IPS-18a (cell line): ENCODE measurements at regions not wholly inside any gene's neighbourhood (a gene's known extent, or its start where the extent isn't known, plus 50 kb on each side); places are given as distances from the start of the nearest gene placed in this dataset.
"Not testable (repeated sequence)": the region's sequence is repeated elsewhere in the genome, so short reads cannot be mapped to it uniquely, and the experiment has no call there.

Experiments
- H3K27ac ChIP-seq: one replicate; pipeline ENCODE4 v1.5.1; 2013; ENCODE audit warnings: low read length
- H3K27me3 ChIP-seq: one replicate; pipeline ENCODE4 v1.6.1; 2013; ENCODE audit warnings: mild to moderate bottlenecking, low read length; ENCODE audit not compliant: control insufficient read depth, insufficient read depth
- H3K36me3 ChIP-seq: one replicate; pipeline ENCODE4 v1.6.1; 2013; ENCODE audit warnings: low read depth, low read length; ENCODE audit not compliant: control insufficient read depth
- H3K4me1 ChIP-seq: one replicate; pipeline ENCODE4 v1.6.1; 2013; ENCODE audit warnings: low read depth, low read length; ENCODE audit not compliant: control insufficient read depth
- H3K4me3 ChIP-seq: one replicate; pipeline ENCODE4 v1.5.1; 2013; ENCODE audit warnings: low read length
- H3K9ac ChIP-seq: one replicate; pipeline ENCODE4 v1.6.1; 2013; ENCODE audit warnings: mild to moderate bottlenecking, low read length, moderate library complexity
- H3K9me3 ChIP-seq: one replicate; pipeline ENCODE4 v1.6.1; 2013; ENCODE audit warnings: low read depth, low read length; ENCODE audit not compliant: control insufficient read depth

DNA sequence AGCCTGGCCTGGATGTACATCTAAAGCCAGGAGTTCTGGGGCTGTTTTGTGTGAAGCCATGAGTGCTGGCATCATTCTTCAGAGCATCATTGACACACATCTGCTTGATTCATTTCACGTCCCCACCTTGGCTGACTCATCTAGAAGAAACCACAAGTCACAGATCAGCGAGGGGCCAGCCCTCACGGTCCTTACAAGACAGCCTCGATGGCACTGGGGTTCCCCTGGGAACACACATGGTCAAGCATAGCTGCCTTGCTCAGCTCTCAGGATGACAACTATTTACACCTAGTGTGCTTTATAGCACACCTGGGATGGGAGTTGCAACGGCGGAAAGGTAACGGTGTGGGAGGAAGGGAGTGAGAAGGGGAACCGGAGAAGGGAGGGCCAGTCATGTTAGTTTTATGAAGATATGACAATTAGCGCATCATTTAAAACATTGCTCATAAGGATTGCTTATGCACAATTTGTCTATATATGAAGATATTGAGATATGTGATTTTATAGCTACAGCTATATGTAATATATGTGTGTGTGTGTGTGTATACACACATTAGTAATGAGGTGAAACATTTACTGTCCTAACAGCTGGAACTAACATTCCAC lies 227.1 kb downstream of the RPLP1 start:
- no peaks in the 10 kb centered on the region for H3K4me1 ChIP-seq

GRCh38 chr15:69684823-69685222 lies 232.2 kb downstream of the RPLP1 start:
- H3K36me3 ChIP-seq, H3K4me1 ChIP-seq, H3K27me3 ChIP-seq, H3K9ac ChIP-seq, H3K27ac ChIP-seq, H3K9me3 ChIP-seq, H3K4me3 ChIP-seq: not testable (repeated sequence)

More for the DNA sequence above, 227.1 kb downstream of the RPLP1 start:
- Histone ChIP-seq H3K27ac (no peak overlapping the region), H3K27me3 (no peaks in the 10 kb centered on the region), H3K4me3 (no peak overlapping the region), H3K9ac (no peak overlapping the region), H3K36me3 (no peaks in the 10 kb centered on the region), H3K9me3 (no peaks in the 10 kb centered on the region)

DNA sequence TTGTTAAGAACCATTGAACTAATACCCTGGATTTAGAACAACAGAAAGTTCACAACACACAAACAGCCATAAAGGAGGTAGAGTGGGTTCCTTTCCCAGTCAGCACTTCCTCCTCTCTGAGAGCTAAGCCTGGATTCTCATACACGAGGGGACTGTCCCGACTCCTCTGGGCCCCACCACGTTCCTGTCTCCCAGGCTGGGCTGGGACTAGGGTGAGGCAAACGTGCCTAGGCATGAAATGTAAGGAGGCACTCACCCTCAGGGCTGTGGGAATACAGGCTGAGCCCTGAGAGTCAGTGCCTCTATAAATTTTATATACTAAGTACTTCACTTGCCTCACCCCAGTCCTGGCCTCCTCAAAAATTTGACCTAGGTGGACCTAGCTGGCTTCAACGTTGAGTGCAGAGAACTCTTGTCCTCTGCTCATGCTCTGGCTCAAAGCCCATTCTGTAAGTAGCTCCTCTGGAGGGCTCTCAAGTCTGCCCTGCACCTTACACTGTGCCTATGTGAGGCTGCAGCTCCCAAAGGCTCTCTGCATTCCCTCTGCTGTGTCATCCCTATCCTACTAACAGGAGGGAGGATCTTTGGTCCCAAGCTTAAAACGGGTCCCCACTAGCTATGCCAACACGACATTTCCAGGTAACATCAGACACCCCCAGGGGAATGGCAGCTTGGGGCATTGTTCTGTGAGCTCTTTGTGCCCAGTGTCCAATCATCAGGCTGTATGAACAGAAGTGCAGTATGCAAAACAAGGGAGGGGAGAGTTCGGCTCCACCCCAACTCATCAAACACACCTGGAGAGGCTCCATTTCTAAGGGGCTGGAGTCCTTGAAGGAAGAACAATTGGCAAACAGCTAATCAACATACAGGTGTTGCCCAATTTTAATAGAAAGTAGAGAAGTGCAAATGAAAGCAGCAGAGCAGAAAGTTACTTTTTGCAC lies 233.2 kb downstream of the RPLP1 start:
- H3K36me3 ChIP-seq: no peaks in the 10 kb centered on the region
- no peak overlapping the region for H3K27ac ChIP-seq
- H3K4me1 ChIP-seq: no peaks in the 10 kb centered on the region
- no peak overlapping the region for H3K9ac ChIP-seq
- H3K9me3 ChIP-seq: no peaks in the 10 kb centered on the region
- no peak overlapping the region for H3K4me3 ChIP-seq
- H3K27me3 ChIP-seq: no peaks in the 10 kb centered on the region

DNA sequence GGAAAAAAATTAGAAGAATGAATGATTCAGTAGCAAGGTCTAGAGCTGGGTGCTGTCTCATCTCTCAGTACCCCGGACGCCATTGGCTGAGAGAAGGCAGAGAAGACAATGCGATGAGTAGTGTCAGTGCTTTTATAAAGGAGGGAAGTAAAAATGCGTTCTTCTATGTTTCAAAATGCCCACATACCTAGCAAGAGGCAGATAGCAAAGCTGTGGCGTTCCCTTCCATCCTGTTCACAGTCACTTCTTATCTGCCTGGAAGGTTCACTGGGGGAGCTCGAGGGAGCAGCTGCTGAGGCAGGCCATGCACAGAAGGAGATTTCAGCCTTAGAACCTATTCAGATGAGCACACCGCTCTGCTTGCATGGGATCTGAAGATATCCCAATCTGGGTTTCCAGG lies 234.0 kb downstream of the RPLP1 start:
- Histone ChIP-seq H3K9me3 (no peaks in the 10 kb centered on the region), H3K4me3 (no peak overlapping the region), H3K4me1 (no peaks in the 10 kb centered on the region), H3K36me3 (no peaks in the 10 kb centered on the region), H3K27ac (no peak overlapping the region), H3K9ac (no peak overlapping the region), H3K27me3 (no peaks in the 10 kb centered on the region)

- H3K9me3 ChIP-seq: no peaks in the 10 kb centered on the region
- no peak overlapping the region for H3K9ac ChIP-seq
- H3K27me3 ChIP-seq: no peaks in the 10 kb centered on the region
Measured at GRCh38 chr15:69689133-69689532, 236.5 kb downstream of the RPLP1 start.

GRCh38 chr15:69691307-69692015 lies 238.8 kb downstream of the RPLP1 start:
- H3K9me3 ChIP-seq: no peaks in the 10 kb centered on the region
- H3K36me3 ChIP-seq: no peaks in the 10 kb centered on the region
- no peaks in the 10 kb centered on the region for H3K4me1 ChIP-seq
- no peak overlapping the region for H3K4me3 ChIP-seq
- no peaks in the 10 kb centered on the region for H3K27me3 ChIP-seq
- no peak overlapping the region for H3K27ac ChIP-seq
- no peak overlapping the region for H3K9ac ChIP-seq

More at GRCh38 chr15:69689133-69689532, 236.5 kb downstream of the RPLP1 start:
- Histone ChIP-seq H3K36me3 (no peaks in the 10 kb centered on the region), H3K27ac (no peak overlapping the region), H3K4me1 (no peaks in the 10 kb centered on the region), H3K4me3 (no peak overlapping the region)

- no peak overlapping the region for H3K27ac ChIP-seq
- no peaks in the 10 kb centered on the region for H3K36me3 ChIP-seq
- no peaks in the 10 kb centered on the region for H3K9me3 ChIP-seq
- no peak overlapping the region for H3K9ac ChIP-seq
- no peak overlapping the region for H3K4me3 ChIP-seq
- no peaks in the 10 kb centered on the region for H3K4me1 ChIP-seq
- H3K27me3 ChIP-seq: no peaks in the 10 kb centered on the region
Measured at GRCh38 chr15:69692342-69692741, 239.7 kb downstream of the RPLP1 start.

DNA sequence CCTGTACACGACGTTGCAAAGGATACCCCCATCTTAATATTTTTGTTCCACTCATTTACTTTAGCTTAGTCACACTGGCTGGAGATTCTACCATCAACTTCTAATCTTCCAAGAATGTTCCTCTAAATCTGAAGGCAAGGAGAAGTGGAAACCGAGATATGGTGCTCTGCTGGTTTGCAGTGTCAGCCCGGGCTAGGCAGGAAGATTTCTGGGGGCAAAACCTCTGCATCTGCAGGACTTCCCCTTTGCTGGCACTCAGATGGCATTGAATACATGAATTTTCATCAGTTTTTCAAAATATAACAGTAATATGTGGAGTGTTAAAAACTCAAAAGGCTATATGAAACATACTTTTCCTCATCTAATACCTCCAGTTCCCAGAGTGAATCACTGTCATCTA lies 240.4 kb downstream of the RPLP1 start:
- Histone ChIP-seq H3K4me3 (no peak overlapping the region), H3K4me1 (no peaks in the 10 kb centered on the region), H3K9me3 (no peaks in the 10 kb centered on the region), H3K27me3 (no peaks in the 10 kb centered on the region), H3K36me3 (no peaks in the 10 kb centered on the region), H3K9ac (no peak overlapping the region), H3K27ac (no peak overlapping the region)

GRCh38 chr15:69696946-69697345 lies 244.3 kb downstream of the RPLP1 start:
- H3K9ac ChIP-seq: no peak overlapping the region
- no peaks in the 10 kb centered on the region for H3K27me3 ChIP-seq
- no peaks in the 10 kb centered on the region for H3K9me3 ChIP-seq
- H3K27ac ChIP-seq: no peak overlapping the region
- no peaks in the 10 kb centered on the region for H3K4me1 ChIP-seq
- no peaks in the 10 kb centered on the region for H3K36me3 ChIP-seq
- H3K4me3 ChIP-seq: no peak overlapping the region

DNA sequence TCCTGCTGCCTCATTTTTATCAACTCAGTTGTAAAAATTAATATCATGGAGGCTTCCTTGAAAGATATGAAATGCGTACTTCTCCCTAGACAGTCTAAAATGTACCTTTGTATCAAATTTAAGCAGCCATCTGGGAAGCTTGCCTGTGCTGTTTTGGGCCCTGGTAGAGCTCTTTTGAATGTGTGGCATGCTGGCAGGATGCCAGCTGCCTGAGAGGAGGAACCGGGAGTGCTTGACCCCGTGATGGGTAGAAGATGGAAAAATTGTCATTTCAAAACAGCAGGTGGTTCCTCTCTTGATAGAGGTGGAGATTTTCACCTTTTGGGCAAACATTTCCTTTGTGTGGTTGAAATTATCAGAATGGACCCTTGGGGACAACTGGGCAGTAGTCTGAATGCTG lies 245.3 kb downstream of the RPLP1 start:
- H3K9me3 ChIP-seq: no peaks in the 10 kb centered on the region
- no peak overlapping the region for H3K27ac ChIP-seq
- H3K27me3 ChIP-seq: no peaks in the 10 kb centered on the region
- H3K36me3 ChIP-seq: no peaks in the 10 kb centered on the region
- H3K4me3 ChIP-seq: no peak overlapping the region
- H3K4me1 ChIP-seq: no peaks in the 10 kb centered on the region
- no peak overlapping the region for H3K9ac ChIP-seq

DNA sequence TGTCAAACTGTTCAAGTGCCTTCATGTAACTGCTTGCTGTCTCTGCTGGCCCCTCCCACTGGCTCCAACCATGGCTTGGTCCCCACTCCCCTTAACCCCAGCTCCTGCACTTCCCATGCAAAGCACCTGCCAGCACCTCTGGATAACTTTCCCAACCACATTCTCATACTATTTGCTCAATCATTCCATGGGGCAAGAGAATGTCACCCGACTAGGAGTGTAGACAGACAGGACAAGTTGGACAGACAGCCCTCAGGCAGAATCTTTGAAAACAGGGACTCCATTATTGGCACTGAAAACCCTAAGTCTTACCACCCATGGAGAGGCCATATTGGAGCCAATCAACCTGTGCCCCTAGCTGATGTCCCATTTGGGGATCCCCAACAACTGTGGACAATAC lies 246.5 kb downstream of the RPLP1 start:
- H3K27me3 ChIP-seq: no peaks in the 10 kb centered on the region
- H3K27ac ChIP-seq: no peak overlapping the region
- H3K4me3 ChIP-seq: no peak overlapping the region
- no peak overlapping the region for H3K9ac ChIP-seq
- H3K9me3 ChIP-seq: no peaks in the 10 kb centered on the region
- no peaks in the 10 kb centered on the region for H3K4me1 ChIP-seq
- H3K36me3 ChIP-seq: no peaks in the 10 kb centered on the region
